ENCODE measurements at regions not wholly inside any gene's neighbourhood (a gene's known extent, or its start where the extent isn't known, plus 50 kb on each side); places are given as distances from the start of the nearest gene placed in this dataset.

GRCh38 chr5:88377705-88378656 is 109.3 kb upstream of the TMEM161B start:
- H3K36me3 ChIP-seq (replicated peaks in 1 of 2; ENCODE audit: control insufficient read depth in 1 of 2, insufficient read depth in 2 of 2, low read length in 2 of 2), result no peaks in the 10 kb centered on the region
- FAIRE-seq (no peak), DNase-seq (ENCODE audit: low spot score) (no peak), ATAC-seq (no peak)
- no peak overlapping the region for H3K4me2 ChIP-seq (ENCODE audit: low read depth, low read length)
- H3K79me2 ChIP-seq (ENCODE audit: insufficient read depth, low read length), result no peaks in the 10 kb centered on the region
- CTCF ChIA-PET (ENCODE audit: low intra/inter-chr PET ratio, low total read pairs), result no interaction called here
- POLR2A ChIA-PET, result no interaction called here
- in situ Hi-C loops (cut with HindIII; ENCODE audit: extremely low pct_ligation_motif_present, low pct_unique_long_range_greater_than_20kb) (no loop called here), intact Hi-C loops (cut with micrococcal nuclease; ENCODE audit: unreplicated experiment) (no loop called here)
- TF ChIP-seq ZNF878 (CRISPR knock-in tag; IDR thresholded peaks at IDR 0.05) (no peak), RCOR2 (CRISPR knock-in tag; IDR thresholded peaks at IDR 0.05) (no peak), MLXIP (CRISPR knock-in tag; IDR thresholded peaks at IDR 0.05; ENCODE audit: borderline replicate concordance) (no peak), PATZ1 (CRISPR knock-in tag; IDR thresholded peaks at IDR 0.05) (no peak), ARID2 (CRISPR knock-in tag; IDR thresholded peaks at IDR 0.05; ENCODE audit: borderline replicate concordance) (no peak), NCOA1 (CRISPR knock-in tag; IDR thresholded peaks at IDR 0.05) (no peak), ZNF432 (CRISPR knock-in tag; IDR thresholded peaks at IDR 0.05; ENCODE audit: borderline replicate concordance) (no peak)
- no TSS peak for BruUV-seq (replicated peaks)
- no peak overlapping the region for H3K9ac ChIP-seq (ENCODE audit: insufficient read depth, low read depth, low read length)
- no peaks in the 10 kb centered on the region for H3K9me3 ChIP-seq (ENCODE audit: low read length)
- no peaks in the 10 kb centered on the region for H4K20me1 ChIP-seq (ENCODE audit: insufficient read depth, low read length)
- no peak overlapping the region for H2AFZ ChIP-seq (ENCODE audit: low read length)
- H3K4me3 ChIP-seq (replicated peaks in 1 of 3; ENCODE audit: insufficient read depth in 1 of 3, low read depth in 2 of 3, low read length in 3 of 3), result no peak overlapping the region
- no peaks in the 10 kb centered on the region for H3K27me3 ChIP-seq (ENCODE audit: control insufficient read depth in 1 of 2, insufficient read depth in 2 of 2, low read length in 2 of 2)
- 14% methylated on average over 4 of the region's 4 CpGs for WGBS (ENCODE audit: low lambda C conversion rate)
- H3K27ac ChIP-seq (ENCODE audit: extremely low read length, insufficient read depth, low read length), result no peak overlapping the region
- H3K4me1 ChIP-seq (ENCODE audit: insufficient read depth, low read length), result no peaks in the 10 kb centered on the region
